ENCODE measurements at regions not wholly inside any gene's neighbourhood (a gene's known extent, or its start where the extent isn't known, plus 50 kb on each side); places are given as distances from the start of the nearest gene placed in this dataset.

DNA sequence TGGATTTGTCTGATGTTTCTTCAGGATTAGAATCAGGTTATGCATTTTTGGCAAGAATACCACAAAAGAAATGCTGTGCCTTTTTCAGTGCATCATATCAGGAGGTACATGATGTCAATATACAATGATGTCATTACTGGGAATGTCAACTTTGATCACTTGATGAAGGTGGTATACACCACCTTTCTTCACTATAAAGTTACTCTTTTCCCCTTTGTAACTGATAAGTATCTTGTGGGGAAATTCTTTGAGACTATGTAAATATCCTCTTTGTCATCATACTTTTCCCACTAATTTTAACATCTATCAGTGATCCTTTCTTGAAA lies 65.9 kb upstream of the TCF7L2 start:
- intact Hi-C loops (cut with micrococcal nuclease), result no loop called here
- ChIA-PET POLR2A (no interaction called here), CTCF (ENCODE audit: low intra/inter-chr PET ratio) (no interaction called here)
- H3K9me1 ChIP-seq (ENCODE audit: control insufficient read depth, insufficient read depth, low read length), result no peaks in the 10 kb centered on the region
- no peaks in the 10 kb centered on the region for H3K4me1 ChIP-seq (replicated peaks in 1 of 2; ENCODE audit: control insufficient read depth in 2 of 2, insufficient read depth in 2 of 2, low read length in 2 of 2)
- no peaks in the 10 kb centered on the region for H3K79me2 ChIP-seq (ENCODE audit: control insufficient read depth, insufficient read depth, low read length)
- H3K9ac ChIP-seq (ENCODE audit: insufficient read depth in 1 of 2, low read depth in 2 of 2, low read length in 2 of 2), result no peak overlapping the region
- no peaks in the 10 kb centered on the region for H3K9me3 ChIP-seq (replicated peaks; ENCODE audit: control insufficient read depth, insufficient read depth, low read depth, low read length)
- DNase-seq (ENCODE audit: extremely low read depth in 1 of 4, low spot score in 3 of 4), result no peak
- no peak for ATAC-seq
- TF ChIP-seq ZNF79 (CRISPR knock-in tag; IDR thresholded peaks at IDR 0.05; ENCODE audit: low read depth) (no peak), HDGF (IDR thresholded peaks at IDR 0.05) (no peak), ZFX (CRISPR knock-in tag; IDR thresholded peaks at IDR 0.05) (no peak), EZH2 (IDR thresholded peaks at IDR 0.05; ENCODE audit: borderline replicate concordance, low read depth, low read length) (no peak), ELF2 (CRISPR knock-in tag; IDR thresholded peaks at IDR 0.05) (no peak), MNT (conservative IDR thresholded peaks at IDR 0.05) (no peak), E2F1 (CRISPR knock-in tag; IDR thresholded peaks at IDR 0.05) (no peak), STAG1 (CRISPR knock-in tag; IDR thresholded peaks at IDR 0.05; ENCODE audit: borderline replicate concordance) (no peak), PCBP2 (IDR thresholded peaks at IDR 0.05; ENCODE audit: low read depth, low read length, poor library complexity, severe bottlenecking) (no peak), ZBTB43 (CRISPR knock-in tag; IDR thresholded peaks at IDR 0.05) (no peak), OTX1 (CRISPR knock-in tag; IDR thresholded peaks at IDR 0.05) (no peak), ZNF253 (CRISPR knock-in tag; conservative IDR thresholded peaks at IDR 0.05) (no peak), KLF10 (CRISPR knock-in tag; IDR thresholded peaks at IDR 0.05) (no peak), BCL6 (CRISPR knock-in tag; IDR thresholded peaks at IDR 0.05) (no peak), MLX (CRISPR knock-in tag; conservative IDR thresholded peaks at IDR 0.05) (no peak), TEAD2 (tag; IDR thresholded peaks at IDR 0.05) (no peak)
- no TSS peak for BruUV-seq (replicated peaks)
- H3K36me3 ChIP-seq (ENCODE audit: control insufficient read depth, insufficient read depth, low read length), result no peaks in the 10 kb centered on the region
- H3K4me3 ChIP-seq, result no peak overlapping the region
- H3K27me3 ChIP-seq (ENCODE audit: control insufficient read depth in 2 of 2, insufficient read depth in 2 of 2, low read length in 2 of 2), result no peaks in the 10 kb centered on the region
- in situ Hi-C loops (cut with MboI), result no loop called here
- H2AFZ ChIP-seq (ENCODE audit: low read depth, low read length), result no peak overlapping the region
- no peaks in the 10 kb centered on the region for H4K20me1 ChIP-seq (replicated peaks; ENCODE audit: control insufficient read depth, insufficient read depth, low read length)
- no peak overlapping the region for H3K4me2 ChIP-seq (ENCODE audit: insufficient read depth, low read length)
- no peak overlapping the region for H3K27ac ChIP-seq (ENCODE audit: extremely low read depth, low read depth, low read length)
- no peak for FAIRE-seq

Measured in K562 (cell line).